Keratinocyte (primary cell): ENCODE measurements at regions not wholly inside any gene's neighbourhood (a gene's known extent, or its start where the extent isn't known, plus 50 kb on each side); places are given as distances from the start of the nearest gene placed in this dataset.

ENCODE experiments used
- CTCF ChIP-seq, 3 experiments: IDR thresholded peaks in 1 of 3; conservative IDR thresholded peaks in 1 of 3; optimal IDR thresholded peaks in 1 of 3; 2 replicates in 2 of 3; 3 replicates in 1 of 3; pipeline versions ENCODE3 to v1.5.1; 2011; ENCODE audit warnings: low read length in 3 of 3, mild to moderate bottlenecking in 3 of 3, moderate library complexity in 2 of 3, control low read depth in 1 of 3, inconsistent platforms in 1 of 3; ENCODE audit not compliant: insufficient read depth in 2 of 3; ENCODE audit errors: extremely low read depth in 1 of 3
- EZH2 ChIP-seq: IDR thresholded peaks from one replicate; pipeline ENCODE4 v1.6.1; 2012; ENCODE audit warnings: inconsistent platforms, mild to moderate bottlenecking, low read length, moderate library complexity

GRCh38 chr1:90291431-90292216, 296.7 kb downstream of the ZNF326 start:
- TF ChIP-seq CTCF (optimal IDR thresholded peaks at IDR 0.05 in 1 of 3, IDR thresholded peaks at IDR 0.05 in 1 of 3, conservative IDR thresholded peaks at IDR 0.05 in 1 of 3; ENCODE audit: extremely low read depth in 1 of 3, insufficient read depth in 2 of 3, low read length in 3 of 3) (no peak), EZH2 (no peak)
